Hepatocyte (in vitro differentiated cells): ENCODE measurements at regions not wholly inside any gene's neighbourhood (a gene's known extent, or its start where the extent isn't known, plus 50 kb on each side); places are given as distances from the start of the nearest gene placed in this dataset.

Experiments
- DNase-seq: peaks from one replicate; pipeline ENCODE4 v3.0.0-alpha.2; 2016; ENCODE audit warnings: low spot score
- H2AFZ ChIP-seq: fragments of 200-600 bp; sonication (generic); 2 replicates; pipeline ENCODE4 v1.6.0; 2016; ENCODE audit warnings: antibody characterized with exemption, mild to moderate bottlenecking
- H3K27ac ChIP-seq: fragments of 200-600 bp; sonication (generic); 2 replicates; pipeline ENCODE4 v1.5.1; 2016; ENCODE audit warnings: mild to moderate bottlenecking
- H3K27me3 ChIP-seq: fragments of 200-600 bp; sonication (generic); 2 replicates; pipeline ENCODE4 v1.6.1; 2016
- H3K36me3 ChIP-seq: fragments of 200-600 bp; sonication (generic); replicated peaks from 2 replicates; pipeline ENCODE4 v1.5.1; 2016; ENCODE audit warnings: low read depth; ENCODE audit not compliant: insufficient read depth
- H3K4me1 ChIP-seq: fragments of 200-600 bp; sonication (generic); 2 replicates; pipeline ENCODE4 v1.5.1; 2016; ENCODE audit warnings: mild to moderate bottlenecking, moderate library complexity; ENCODE audit not compliant: insufficient read depth
- H3K4me2 ChIP-seq: fragments of 200-600 bp; sonication (generic); 2 replicates; pipeline ENCODE4 v1.6.0; 2016
- H3K4me3 ChIP-seq: fragments of 200-600 bp; sonication (generic); 2 replicates; pipeline ENCODE4 v1.5.1; 2016; ENCODE audit warnings: mild to moderate bottlenecking
- H3K79me2 ChIP-seq: fragments of 200-600 bp; sonication (generic); 2 replicates; pipeline ENCODE4 v1.6.0; 2017; ENCODE audit warnings: mild to moderate bottlenecking
- H3K9me2 ChIP-seq: fragments of 200-600 bp; sonication (generic); replicated peaks from 2 replicates; pipeline ENCODE4 v1.6.0; 2017; ENCODE audit warnings: mild to moderate bottlenecking; ENCODE audit not compliant: insufficient read depth
- H3K9me3 ChIP-seq: fragments of 200-600 bp; sonication (generic); 2 replicates; pipeline ENCODE4 v1.5.1; 2016; ENCODE audit warnings: low read depth, mild to moderate bottlenecking
- H4K20me1 ChIP-seq: fragments of 200-600 bp; sonication (generic); 2 replicates; pipeline ENCODE4 v1.6.0; 2016; ENCODE audit warnings: mild to moderate bottlenecking; ENCODE audit not compliant: insufficient read depth, poor library complexity, severe bottlenecking
- EZH2 ChIP-seq: fragments of 200-600 bp; sonication (generic); IDR thresholded peaks from 2 replicates; pipeline ENCODE4 v1.6.1; 2016; ENCODE audit warnings: antibody characterized with exemption, mild to moderate bottlenecking, borderline replicate concordance
- EZH2phosphoT487 ChIP-seq: fragments of 200-600 bp; sonication (generic); IDR thresholded peaks from one replicate; pipeline ENCODE4 v1.6.1; 2018; ENCODE audit warnings: antibody characterized with exemption, mild to moderate bottlenecking, low read depth, moderate library complexity; ENCODE audit not compliant: unreplicated experiment, severe bottlenecking
- WGBS: methylation state at CpG from one replicate; pipeline ENCODE4 v1.1.6; 2016; ENCODE audit warnings: low lambda C conversion rate; ENCODE audit errors: missing lambda C conversion rate; 5-methylcytosine and 5-hydroxymethylcytosine counted together
- TF ChIP-seq, protein P1 (sequence below): fragments of 200-600 bp; sonication (generic); IDR thresholded peaks from 2 replicates; pipeline ENCODE4 v1.5.1; 2016; ENCODE audit warnings: antibody characterized with exemption, mild to moderate bottlenecking; ENCODE audit not compliant: poor library complexity

DNA sequence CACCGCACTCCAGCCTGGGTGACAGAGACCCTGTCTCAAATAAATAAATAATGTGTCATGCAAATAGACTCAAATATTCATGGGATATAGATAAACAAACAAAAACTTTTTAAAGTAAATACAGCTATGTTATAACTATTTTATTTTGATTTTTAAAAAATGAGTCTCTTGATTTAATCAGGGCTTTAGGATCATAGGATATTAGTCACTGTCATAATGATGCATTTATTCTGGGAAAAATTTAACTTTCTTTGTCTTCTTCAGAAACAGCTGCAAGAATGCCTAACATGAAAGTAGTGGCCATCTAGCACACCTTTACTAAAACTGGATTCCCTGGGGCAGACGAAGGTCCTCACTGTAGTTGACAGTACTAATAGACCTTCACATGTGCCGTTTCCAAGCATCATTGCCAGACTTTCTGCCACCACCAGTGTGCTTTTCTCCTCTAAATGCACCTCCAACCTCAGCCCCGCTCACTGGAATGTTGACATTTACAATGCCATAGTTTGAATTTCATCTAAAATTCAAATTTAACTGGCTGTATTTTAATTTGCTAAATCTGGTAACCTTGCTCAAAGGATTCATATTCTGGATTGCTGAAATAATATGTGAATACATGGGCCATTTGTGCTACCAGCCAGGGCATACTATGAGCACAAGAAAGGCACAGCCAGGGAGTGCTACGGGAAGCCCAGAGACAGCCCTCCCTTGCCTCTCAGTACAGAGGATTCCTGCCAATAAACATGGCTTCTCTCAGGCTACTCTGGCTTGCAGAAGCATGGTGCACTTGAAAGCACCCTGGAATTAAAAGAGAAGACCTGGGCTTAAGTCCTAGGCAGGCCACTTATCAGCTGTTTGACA, 63.4 kb upstream of the ADO start:
- H2AFZ ChIP-seq: no peak overlapping the region
- no peak for TF ChIP-seq EZH2
- TF ChIP-seq EZH2phosphoT487: no peak
- TF ChIP-seq, protein P1, sequence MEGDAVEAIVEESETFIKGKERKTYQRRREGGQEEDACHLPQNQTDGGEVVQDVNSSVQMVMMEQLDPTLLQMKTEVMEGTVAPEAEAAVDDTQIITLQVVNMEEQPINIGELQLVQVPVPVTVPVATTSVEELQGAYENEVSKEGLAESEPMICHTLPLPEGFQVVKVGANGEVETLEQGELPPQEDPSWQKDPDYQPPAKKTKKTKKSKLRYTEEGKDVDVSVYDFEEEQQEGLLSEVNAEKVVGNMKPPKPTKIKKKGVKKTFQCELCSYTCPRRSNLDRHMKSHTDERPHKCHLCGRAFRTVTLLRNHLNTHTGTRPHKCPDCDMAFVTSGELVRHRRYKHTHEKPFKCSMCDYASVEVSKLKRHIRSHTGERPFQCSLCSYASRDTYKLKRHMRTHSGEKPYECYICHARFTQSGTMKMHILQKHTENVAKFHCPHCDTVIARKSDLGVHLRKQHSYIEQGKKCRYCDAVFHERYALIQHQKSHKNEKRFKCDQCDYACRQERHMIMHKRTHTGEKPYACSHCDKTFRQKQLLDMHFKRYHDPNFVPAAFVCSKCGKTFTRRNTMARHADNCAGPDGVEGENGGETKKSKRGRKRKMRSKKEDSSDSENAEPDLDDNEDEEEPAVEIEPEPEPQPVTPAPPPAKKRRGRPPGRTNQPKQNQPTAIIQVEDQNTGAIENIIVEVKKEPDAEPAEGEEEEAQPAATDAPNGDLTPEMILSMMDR: no peak
- H3K4me3 ChIP-seq: no peak overlapping the region
- H3K79me2 ChIP-seq: no peaks in the 10 kb centered on the region
- no peaks in the 10 kb centered on the region for H4K20me1 ChIP-seq
- no peak for DNase-seq
- H3K9me3 ChIP-seq: no peaks in the 10 kb centered on the region
- WGBS: 88% methylated on average over 5 of the region's 5 CpGs
- no peaks in the 10 kb centered on the region for H3K27me3 ChIP-seq
- no peaks in the 10 kb centered on the region for H3K4me1 ChIP-seq
- H3K27ac ChIP-seq: no peak overlapping the region
- no peaks in the 10 kb centered on the region for H3K9me2 ChIP-seq
- no peaks in the 10 kb centered on the region for H3K36me3 ChIP-seq
- no peak overlapping the region for H3K4me2 ChIP-seq

DNA sequence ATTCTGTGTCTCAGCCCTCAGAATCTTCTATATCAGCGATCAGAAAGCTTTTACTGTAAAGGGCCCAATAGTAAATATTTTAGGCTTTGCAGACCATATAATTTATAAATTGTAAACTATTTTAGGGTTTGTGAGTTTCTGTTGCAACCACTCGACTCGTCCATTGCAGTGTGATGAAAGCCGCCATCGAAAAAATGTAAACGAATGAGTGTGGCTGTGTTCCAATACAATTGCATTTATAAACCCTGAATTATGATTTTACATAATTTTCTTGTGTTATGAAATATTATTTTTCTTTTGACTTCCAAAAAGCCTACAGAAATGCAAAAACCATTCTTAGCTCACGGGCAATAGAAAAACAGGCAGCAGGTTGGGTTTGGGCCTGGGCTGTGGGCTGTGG, 62.5 kb upstream of the ADO start:
- Histone ChIP-seq H3K9me2 (no peaks in the 10 kb centered on the region), H3K36me3 (no peaks in the 10 kb centered on the region), H3K4me2 (no peak overlapping the region), H3K79me2 (no peaks in the 10 kb centered on the region), H3K4me3 (no peak overlapping the region), H3K27ac (no peak overlapping the region), H4K20me1 (no peaks in the 10 kb centered on the region), H3K4me1 (no peaks in the 10 kb centered on the region), H3K27me3 (no peaks in the 10 kb centered on the region), H2AFZ (no peak overlapping the region), H3K9me3 (no peaks in the 10 kb centered on the region)
- no peak for TF ChIP-seq EZH2phosphoT487
- no peak for TF ChIP-seq EZH2
- TF ChIP-seq, protein P1: no peak
- no peak for DNase-seq
- 81% methylated on average over 7 of the region's 7 CpGs for WGBS

DNA sequence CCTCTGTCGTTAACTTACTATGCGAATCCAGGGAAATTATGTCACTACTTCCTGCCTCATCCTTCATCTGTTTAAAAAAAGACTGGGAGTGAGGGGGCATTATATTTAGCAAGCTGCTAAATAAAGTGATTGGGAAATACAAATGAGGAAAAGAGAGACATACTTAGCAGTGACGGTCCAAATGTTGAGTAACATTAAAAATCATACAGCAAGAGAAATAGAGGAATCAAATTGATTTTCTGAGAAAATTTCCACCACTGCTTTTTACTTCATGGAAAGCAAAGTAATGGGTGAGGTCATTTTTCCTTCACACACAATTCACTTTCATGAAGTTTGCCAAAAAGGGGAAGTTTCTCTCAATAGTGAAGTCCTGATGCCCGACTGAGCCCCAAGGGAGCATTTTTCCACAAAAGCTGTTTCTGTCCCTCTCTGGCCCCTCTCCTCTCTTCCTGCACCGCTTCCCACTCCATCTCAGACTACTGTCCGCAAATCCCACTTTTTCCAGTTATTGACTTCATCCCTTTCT, 61.9 kb upstream of the ADO start:
- 77% methylated on average over 6 of the region's 6 CpGs for WGBS
- TF ChIP-seq EZH2phosphoT487 (no peak), EZH2 (no peak)
- TF ChIP-seq, protein P1: no peak
- Histone ChIP-seq H3K4me2 (no peak overlapping the region), H3K27me3 (no peaks in the 10 kb centered on the region), H3K9me3 (no peaks in the 10 kb centered on the region), H3K27ac (no peak overlapping the region), H3K4me1 (no peaks in the 10 kb centered on the region), H3K36me3 (no peaks in the 10 kb centered on the region), H3K79me2 (no peaks in the 10 kb centered on the region), H4K20me1 (no peaks in the 10 kb centered on the region), H3K4me3 (no peak overlapping the region), H3K9me2 (no peaks in the 10 kb centered on the region), H2AFZ (no peak overlapping the region)
- no peak for DNase-seq
